Hepatocyte (in vitro differentiated cells): ENCODE measurements at regions not wholly inside any gene's neighbourhood (a gene's known extent, or its start where the extent isn't known, plus 50 kb on each side); places are given as distances from the start of the nearest gene placed in this dataset.

Experiments
- CTCF ChIP-seq: fragments of 200-600 bp; sonication (generic); IDR thresholded peaks from 2 replicates; pipeline ENCODE4 v1.5.1; 2016; ENCODE audit warnings: antibody characterized with exemption, mild to moderate bottlenecking; ENCODE audit not compliant: poor library complexity
- EZH2 ChIP-seq: fragments of 200-600 bp; sonication (generic); IDR thresholded peaks from 2 replicates; pipeline ENCODE4 v1.6.1; 2016; ENCODE audit warnings: antibody characterized with exemption, mild to moderate bottlenecking, borderline replicate concordance

GRCh38 chr2:85959185-85959584 lies 70.4 kb upstream of the ST3GAL5 start:
- TF ChIP-seq CTCF: no peak
- TF ChIP-seq EZH2: no peak
